Progenitor cell of endocrine pancreas (in vitro differentiated cells): ENCODE measurements at regions not wholly inside any gene's neighbourhood (a gene's known extent, or its start where the extent isn't known, plus 50 kb on each side); places are given as distances from the start of the nearest gene placed in this dataset.

Experiments
- DNase-seq: peaks from one replicate; pipeline ENCODE4 v3.0.0; 2021; ENCODE audit warnings: low spot score; ENCODE audit not compliant: unreplicated experiment
- H3K27ac Mint-ChIP-seq: 2 replicates; pipeline ENCODE4 v1.8.0; 2021; ENCODE audit warnings: mild to moderate bottlenecking, moderate library complexity, mixed read lengths
- H3K27me3 Mint-ChIP-seq: 2 replicates; pipeline ENCODE4 v1.8.0; 2021; ENCODE audit warnings: mixed read lengths
- H3K36me3 Mint-ChIP-seq: 2 replicates; pipeline ENCODE4 v1.8.0; 2022; ENCODE audit warnings: mixed read lengths; ENCODE audit not compliant: insufficient read depth
- H3K4me1 Mint-ChIP-seq: 2 replicates; pipeline ENCODE4 v1.8.0; 2021; ENCODE audit warnings: low read depth, mixed read lengths
- H3K4me3 Mint-ChIP-seq: 2 replicates; pipeline ENCODE4 v1.8.0; 2021; ENCODE audit warnings: low read depth, mild to moderate bottlenecking, moderate library complexity, mixed read lengths
- H3K9me3 Mint-ChIP-seq: 2 replicates; pipeline ENCODE4 v1.8.0; 2021; ENCODE audit warnings: low read depth, mixed read lengths
- CTCF ChIP-seq: fragments of 200-600 bp; sonication (generic); IDR thresholded peaks from one replicate; pipeline ENCODE4 v1.5.0; 2021; ENCODE audit warnings: antibody characterized with exemption, mild to moderate bottlenecking; ENCODE audit not compliant: unreplicated experiment

GRCh38 chr5:32989815-32990214 lies 278.7 kb downstream of the NPR3 start:
- no peaks in the 10 kb centered on the region for H3K27me3 Mint-ChIP-seq
- no peak for TF ChIP-seq CTCF

GRCh38 chr5:32990593-32991420 lies 279.7 kb downstream of the NPR3 start:
- no peak overlapping the region for H3K27ac Mint-ChIP-seq

More at GRCh38 chr5:32989815-32990214, 278.7 kb downstream of the NPR3 start:
- Mint-ChIP-seq H3K4me1 (no peaks in the 10 kb centered on the region), H3K4me3 (no peak overlapping the region), H3K27ac (no peak overlapping the region), H3K36me3 (no peaks in the 10 kb centered on the region), H3K9me3 (no peaks in the 10 kb centered on the region)
- no peak for DNase-seq

GRCh38 chr5:32991421-32991815 lies 280.3 kb downstream of the NPR3 start:
- Mint-ChIP-seq H3K27ac (no peak overlapping the region), H3K4me1 (no peaks in the 10 kb centered on the region), H3K4me3 (no peak overlapping the region), H3K36me3 (no peaks in the 10 kb centered on the region), H3K27me3 (no peaks in the 10 kb centered on the region), H3K9me3 (no peaks in the 10 kb centered on the region)
- DNase-seq = no peak
- no peak for TF ChIP-seq CTCF

More at GRCh38 chr5:32990593-32991420, 279.7 kb downstream of the NPR3 start:
- no peak for DNase-seq
- H3K4me3 Mint-ChIP-seq = no peak overlapping the region
- TF ChIP-seq CTCF = no peak
- no peaks in the 10 kb centered on the region for H3K9me3 Mint-ChIP-seq
- no peaks in the 10 kb centered on the region for H3K4me1 Mint-ChIP-seq
- H3K27me3 Mint-ChIP-seq = no peaks in the 10 kb centered on the region
- no peaks in the 10 kb centered on the region for H3K36me3 Mint-ChIP-seq

GRCh38 chr5:32996336-32996735 lies 285.2 kb downstream of the NPR3 start:
- Mint-ChIP-seq H3K4me1 (no peaks in the 10 kb centered on the region), H3K9me3 (peaks cover 15% of the 10 kb centered on the region), H3K27ac (no peak overlapping the region), H3K4me3 (no peak overlapping the region), H3K27me3 (no peaks in the 10 kb centered on the region), H3K36me3 (no peaks in the 10 kb centered on the region)
- no peak for TF ChIP-seq CTCF
- DNase-seq = no peak

GRCh38 chr5:33008751-33009418 lies 297.8 kb downstream of the NPR3 start:
- Mint-ChIP-seq H3K9me3 (peaks cover 5% of the 10 kb centered on the region), H3K4me1 (peaks cover 2% of the 10 kb centered on the region), H3K36me3 (no peaks in the 10 kb centered on the region), H3K4me3 (no peak overlapping the region), H3K27ac (no peak overlapping the region), H3K27me3 (no peaks in the 10 kb centered on the region)
- DNase-seq = no peak
- no peak for TF ChIP-seq CTCF
